GM23338 (cell line): ENCODE measurements at regions not wholly inside any gene's neighbourhood (a gene's known extent, or its start where the extent isn't known, plus 50 kb on each side); places are given as distances from the start of the nearest gene placed in this dataset.

Experiments used
- ATAC-seq: fragments of 200-7000 bp; cut with Tn5 transposase; 3 replicates; pipeline ENCODE4 v1.9.1; 2020
- DNase-seq: peaks from one replicate; pipeline ENCODE4 v3.0.0-alpha.2; 2015; ENCODE audit warnings: low spot score
- H2AFZ ChIP-seq: fragments of 200-600 bp; sonication (generic); 2 replicates; pipeline ENCODE4 v1.8.0; 2016; ENCODE audit warnings: antibody characterized with exemption, mild to moderate bottlenecking, moderate library complexity
- H3F3A ChIP-seq: fragments of 200-600 bp; sonication (generic); replicated peaks from 2 replicates; pipeline ENCODE4 v1.8.0; 2017; ENCODE audit warnings: antibody characterized with exemption, mixed run types, low read depth
- H3K27ac ChIP-seq: fragments of 200-600 bp; sonication (generic); 2 replicates; pipeline ENCODE4 v1.6.1; 2016; ENCODE audit warnings: low read depth
- H3K27me3 ChIP-seq: fragments of 200-600 bp; sonication (generic); 2 replicates; pipeline ENCODE4 v1.8.0; 2016; ENCODE audit warnings: mild to moderate bottlenecking, mixed run types, moderate library complexity; ENCODE audit not compliant: insufficient read depth
- H3K36me3 ChIP-seq: fragments of 200-600 bp; sonication (generic); 2 replicates; pipeline ENCODE4 v1.8.0; 2016; ENCODE audit warnings: mild to moderate bottlenecking; ENCODE audit not compliant: insufficient read depth
- H3K4me1 ChIP-seq: fragments of 200-600 bp; sonication (generic); 2 replicates; pipeline ENCODE4 v1.8.0; 2016; ENCODE audit warnings: mild to moderate bottlenecking, moderate library complexity; ENCODE audit not compliant: insufficient read depth
- H3K4me2 ChIP-seq: fragments of 200-600 bp; sonication (generic); 2 replicates; pipeline ENCODE4 v1.7.1; 2017; ENCODE audit warnings: mixed run types
- H3K4me3 ChIP-seq: fragments of 200-600 bp; sonication (generic); 2 replicates; pipeline ENCODE4 v1.6.1; 2016; ENCODE audit warnings: mixed run types
- H3K79me2 ChIP-seq: fragments of 200-600 bp; sonication (generic); replicated peaks from 2 replicates; pipeline ENCODE4 v1.8.0; 2017; ENCODE audit warnings: mild to moderate bottlenecking; ENCODE audit not compliant: insufficient read depth
- H3K9me2 ChIP-seq: fragments of 200-600 bp; sonication (generic); 2 replicates; pipeline ENCODE4 v1.8.0; 2017; ENCODE audit not compliant: insufficient read depth
- H4K20me1 ChIP-seq: fragments of 200-600 bp; sonication (generic); replicated peaks from 2 replicates; pipeline ENCODE4 v1.8.0; 2017; ENCODE audit warnings: mild to moderate bottlenecking; ENCODE audit not compliant: insufficient read depth
- H3K27ac Mint-ChIP-seq: 2 replicates; pipeline ENCODE4 v1.8.0; 2020; ENCODE audit warnings: inconsistent platforms, mild to moderate bottlenecking, moderate library complexity, mixed read lengths
- H3K27me3 Mint-ChIP-seq: 3 replicates; pipeline ENCODE4 v1.8.0; 2022; ENCODE audit warnings: low read depth, mild to moderate bottlenecking, moderate library complexity, mixed read lengths, inconsistent platforms; ENCODE audit not compliant: insufficient read depth, poor library complexity
- H3K36me3 Mint-ChIP-seq: 3 replicates; pipeline ENCODE4 v1.8.0; 2021; ENCODE audit warnings: low read depth, mild to moderate bottlenecking, inconsistent platforms, moderate library complexity, mixed read lengths
- H3K4me1 Mint-ChIP-seq: 3 replicates; pipeline ENCODE4 v1.8.0; 2020; ENCODE audit warnings: mild to moderate bottlenecking, inconsistent platforms, mixed read lengths
- H3K4me3 Mint-ChIP-seq: 3 replicates; pipeline ENCODE4 v1.8.0; 2021; ENCODE audit warnings: moderate library complexity, mild to moderate bottlenecking, inconsistent platforms, mixed read lengths
- H3K9me3 Mint-ChIP-seq: 3 replicates; pipeline ENCODE4 v1.8.0; 2020; ENCODE audit warnings: moderate library complexity, mild to moderate bottlenecking, inconsistent platforms, mixed read lengths
- CREB1 ChIP-seq: fragments of 250-450 bp; sonication (Bioruptor Pico); IDR thresholded peaks from 2 replicates; pipeline ENCODE4 v1.5.0; 2020; ENCODE audit warnings: low read depth, mild to moderate bottlenecking, moderate library complexity
- CTCF ChIP-seq, 2 experiments: fragments of 200-600 bp in 1 of 2; sonication (generic) in 1 of 2; conservative IDR thresholded peaks; 2 replicates each; pipeline versions ENCODE4 v1.5.1 to v1.6.1; 2016 to 2017; ENCODE audit warnings: antibody characterized with exemption in 2 of 2, low read depth in 2 of 2, mild to moderate bottlenecking in 2 of 2, moderate library complexity in 1 of 2
- ETS1 ChIP-seq: IDR thresholded peaks from 2 replicates; pipeline ENCODE4 v1.6.1; 2016; ENCODE audit warnings: antibody characterized with exemption
- EZH2 ChIP-seq: fragments of 200-600 bp; sonication (generic); IDR thresholded peaks from one replicate; pipeline ENCODE4 v1.8.0; 2017; ENCODE audit warnings: antibody characterized with exemption, mild to moderate bottlenecking, low read depth; ENCODE audit not compliant: unreplicated experiment
- EZH2phosphoT487 ChIP-seq: fragments of 200-600 bp; sonication (generic); IDR thresholded peaks from one replicate; pipeline ENCODE4 v1.8.1; 2018; ENCODE audit warnings: antibody characterized with exemption; ENCODE audit not compliant: unreplicated experiment
- JUNB ChIP-seq: IDR thresholded peaks from one replicate; pipeline ENCODE4 v1.6.1; 2016; ENCODE audit warnings: antibody characterized with exemption; ENCODE audit not compliant: unreplicated experiment
- NANOG ChIP-seq: IDR thresholded peaks from 2 replicates; pipeline ENCODE4 v1.6.1; 2016; ENCODE audit warnings: antibody characterized with exemption, borderline replicate concordance
- POLR2AphosphoS5 ChIP-seq: IDR thresholded peaks from 2 replicates; pipeline ENCODE4 v1.6.1; 2016; ENCODE audit warnings: antibody characterized with exemption, low read depth
- STAT1 ChIP-seq: IDR thresholded peaks from one replicate; pipeline ENCODE4 v1.6.1; 2016; ENCODE audit warnings: antibody characterized with exemption; ENCODE audit not compliant: unreplicated experiment
- ZNF114 ChIP-seq: fragments of 250-450 bp; sonication (Bioruptor Pico); IDR thresholded peaks from 2 replicates; pipeline ENCODE4 v1.5.0; 2020; ENCODE audit warnings: mild to moderate bottlenecking, moderate library complexity
- ZNF331 ChIP-seq: fragments of 250-450 bp; sonication (Bioruptor Pico); IDR thresholded peaks from 2 replicates; pipeline ENCODE4 v1.5.0; 2020; ENCODE audit warnings: low read depth, mild to moderate bottlenecking, moderate library complexity
- TF ChIP-seq, protein P1 (sequence below): IDR thresholded peaks from one replicate; pipeline ENCODE4 v1.6.1; 2018; ENCODE audit warnings: antibody characterized with exemption; ENCODE audit not compliant: unreplicated experiment
- TF ChIP-seq, protein P2 (sequence below): fragments of 250-450 bp; sonication (Bioruptor Pico); IDR thresholded peaks from 2 replicates; pipeline ENCODE4 v1.5.0; 2020; ENCODE audit warnings: mild to moderate bottlenecking, moderate library complexity

- Histone ChIP-seq H3K4me2 (no peak overlapping the region), H3K27ac (no peak overlapping the region), H3F3A (no peaks in the 10 kb centered on the region), H3K4me1 (no peaks in the 10 kb centered on the region), H3K9me2 (no peaks in the 10 kb centered on the region), H3K79me2 (no peaks in the 10 kb centered on the region), H3K27me3 (no peaks in the 10 kb centered on the region), H3K4me3 (no peak overlapping the region), H2AFZ (no peak overlapping the region), H4K20me1 (no peaks in the 10 kb centered on the region), H3K36me3 (no peaks in the 10 kb centered on the region)
- DNase-seq (no peak), ATAC-seq (no peak)
- no peak overlapping the region for H3K4me3 Mint-ChIP-seq
- no peaks in the 10 kb centered on the region for H3K9me3 Mint-ChIP-seq
- no peaks in the 10 kb centered on the region for H3K36me3 Mint-ChIP-seq
- peaks cover 8% of the 10 kb centered on the region for H3K4me1 Mint-ChIP-seq
- no peaks in the 10 kb centered on the region for H3K27me3 Mint-ChIP-seq
- TF ChIP-seq NANOG: no peak
- no peak for TF ChIP-seq STAT1
- TF ChIP-seq, protein P1, sequence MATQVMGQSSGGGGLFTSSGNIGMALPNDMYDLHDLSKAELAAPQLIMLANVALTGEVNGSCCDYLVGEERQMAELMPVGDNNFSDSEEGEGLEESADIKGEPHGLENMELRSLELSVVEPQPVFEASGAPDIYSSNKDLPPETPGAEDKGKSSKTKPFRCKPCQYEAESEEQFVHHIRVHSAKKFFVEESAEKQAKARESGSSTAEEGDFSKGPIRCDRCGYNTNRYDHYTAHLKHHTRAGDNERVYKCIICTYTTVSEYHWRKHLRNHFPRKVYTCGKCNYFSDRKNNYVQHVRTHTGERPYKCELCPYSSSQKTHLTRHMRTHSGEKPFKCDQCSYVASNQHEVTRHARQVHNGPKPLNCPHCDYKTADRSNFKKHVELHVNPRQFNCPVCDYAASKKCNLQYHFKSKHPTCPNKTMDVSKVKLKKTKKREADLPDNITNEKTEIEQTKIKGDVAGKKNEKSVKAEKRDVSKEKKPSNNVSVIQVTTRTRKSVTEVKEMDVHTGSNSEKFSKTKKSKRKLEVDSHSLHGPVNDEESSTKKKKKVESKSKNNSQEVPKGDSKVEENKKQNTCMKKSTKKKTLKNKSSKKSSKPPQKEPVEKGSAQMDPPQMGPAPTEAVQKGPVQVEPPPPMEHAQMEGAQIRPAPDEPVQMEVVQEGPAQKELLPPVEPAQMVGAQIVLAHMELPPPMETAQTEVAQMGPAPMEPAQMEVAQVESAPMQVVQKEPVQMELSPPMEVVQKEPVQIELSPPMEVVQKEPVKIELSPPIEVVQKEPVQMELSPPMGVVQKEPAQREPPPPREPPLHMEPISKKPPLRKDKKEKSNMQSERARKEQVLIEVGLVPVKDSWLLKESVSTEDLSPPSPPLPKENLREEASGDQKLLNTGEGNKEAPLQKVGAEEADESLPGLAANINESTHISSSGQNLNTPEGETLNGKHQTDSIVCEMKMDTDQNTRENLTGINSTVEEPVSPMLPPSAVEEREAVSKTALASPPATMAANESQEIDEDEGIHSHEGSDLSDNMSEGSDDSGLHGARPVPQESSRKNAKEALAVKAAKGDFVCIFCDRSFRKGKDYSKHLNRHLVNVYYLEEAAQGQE: no peak
- TF ChIP-seq CREB1: no peak
- TF ChIP-seq CTCF (conservative IDR thresholded peaks at IDR 0.05; ENCODE audit: low read depth in 2 of 2): no peak
- TF ChIP-seq, protein P2, sequence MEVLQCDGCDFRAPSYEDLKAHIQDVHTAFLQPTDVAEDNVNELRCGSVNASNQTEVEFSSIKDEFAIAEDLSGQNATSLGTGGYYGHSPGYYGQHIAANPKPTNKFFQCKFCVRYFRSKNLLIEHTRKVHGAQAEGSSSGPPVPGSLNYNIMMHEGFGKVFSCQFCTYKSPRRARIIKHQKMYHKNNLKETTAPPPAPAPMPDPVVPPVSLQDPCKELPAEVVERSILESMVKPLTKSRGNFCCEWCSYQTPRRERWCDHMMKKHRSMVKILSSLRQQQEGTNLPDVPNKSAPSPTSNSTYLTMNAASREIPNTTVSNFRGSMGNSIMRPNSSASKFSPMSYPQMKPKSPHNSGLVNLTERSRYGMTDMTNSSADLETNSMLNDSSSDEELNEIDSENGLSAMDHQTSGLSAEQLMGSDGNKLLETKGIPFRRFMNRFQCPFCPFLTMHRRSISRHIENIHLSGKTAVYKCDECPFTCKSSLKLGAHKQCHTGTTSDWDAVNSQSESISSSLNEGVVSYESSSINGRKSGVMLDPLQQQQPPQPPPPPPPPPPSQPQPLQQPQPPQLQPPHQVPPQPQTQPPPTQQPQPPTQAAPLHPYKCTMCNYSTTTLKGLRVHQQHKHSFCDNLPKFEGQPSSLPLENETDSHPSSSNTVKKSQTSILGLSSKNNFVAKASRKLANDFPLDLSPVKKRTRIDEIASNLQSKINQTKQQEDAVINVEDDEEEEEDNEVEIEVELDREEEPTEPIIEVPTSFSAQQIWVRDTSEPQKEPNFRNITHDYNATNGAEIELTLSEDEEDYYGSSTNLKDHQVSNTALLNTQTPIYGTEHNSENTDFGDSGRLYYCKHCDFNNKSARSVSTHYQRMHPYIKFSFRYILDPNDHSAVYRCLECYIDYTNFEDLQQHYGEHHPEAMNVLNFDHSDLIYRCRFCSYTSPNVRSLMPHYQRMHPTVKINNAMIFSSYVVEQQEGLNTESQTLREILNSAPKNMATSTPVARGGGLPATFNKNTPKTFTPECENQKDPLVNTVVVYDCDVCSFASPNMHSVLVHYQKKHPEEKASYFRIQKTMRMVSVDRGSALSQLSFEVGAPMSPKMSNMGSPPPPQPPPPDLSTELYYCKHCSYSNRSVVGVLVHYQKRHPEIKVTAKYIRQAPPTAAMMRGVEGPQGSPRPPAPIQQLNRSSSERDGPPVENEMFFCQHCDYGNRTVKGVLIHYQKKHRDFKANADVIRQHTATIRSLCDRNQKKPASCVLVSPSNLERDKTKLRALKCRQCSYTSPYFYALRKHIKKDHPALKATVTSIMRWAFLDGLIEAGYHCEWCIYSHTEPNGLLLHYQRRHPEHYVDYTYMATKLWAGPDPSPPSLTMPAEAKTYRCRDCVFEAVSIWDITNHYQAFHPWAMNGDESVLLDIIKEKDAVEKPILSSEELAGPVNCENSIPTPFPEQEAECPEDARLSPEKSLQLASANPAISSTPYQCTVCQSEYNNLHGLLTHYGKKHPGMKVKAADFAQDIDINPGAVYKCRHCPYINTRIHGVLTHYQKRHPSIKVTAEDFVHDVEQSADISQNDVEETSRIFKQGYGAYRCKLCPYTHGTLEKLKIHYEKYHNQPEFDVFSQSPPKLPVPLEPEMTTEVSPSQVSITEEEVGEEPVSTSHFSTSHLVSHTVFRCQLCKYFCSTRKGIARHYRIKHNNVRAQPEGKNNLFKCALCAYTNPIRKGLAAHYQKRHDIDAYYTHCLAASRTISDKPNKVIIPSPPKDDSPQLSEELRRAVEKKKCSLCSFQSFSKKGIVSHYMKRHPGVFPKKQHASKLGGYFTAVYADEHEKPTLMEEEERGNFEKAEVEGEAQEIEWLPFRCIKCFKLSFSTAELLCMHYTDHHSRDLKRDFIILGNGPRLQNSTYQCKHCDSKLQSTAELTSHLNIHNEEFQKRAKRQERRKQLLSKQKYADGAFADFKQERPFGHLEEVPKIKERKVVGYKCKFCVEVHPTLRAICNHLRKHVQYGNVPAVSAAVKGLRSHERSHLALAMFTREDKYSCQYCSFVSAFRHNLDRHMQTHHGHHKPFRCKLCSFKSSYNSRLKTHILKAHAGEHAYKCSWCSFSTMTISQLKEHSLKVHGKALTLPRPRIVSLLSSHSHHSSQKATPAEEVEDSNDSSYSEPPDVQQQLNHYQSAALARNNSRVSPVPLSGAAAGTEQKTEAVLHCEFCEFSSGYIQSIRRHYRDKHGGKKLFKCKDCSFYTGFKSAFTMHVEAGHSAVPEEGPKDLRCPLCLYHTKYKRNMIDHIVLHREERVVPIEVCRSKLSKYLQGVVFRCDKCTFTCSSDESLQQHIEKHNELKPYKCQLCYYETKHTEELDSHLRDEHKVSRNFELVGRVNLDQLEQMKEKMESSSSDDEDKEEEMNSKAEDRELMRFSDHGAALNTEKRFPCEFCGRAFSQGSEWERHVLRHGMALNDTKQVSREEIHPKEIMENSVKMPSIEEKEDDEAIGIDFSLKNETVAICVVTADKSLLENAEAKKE (CRISPR knock-in tag): no peak
- TF ChIP-seq EZH2: no peak
- TF ChIP-seq ZNF331 (CRISPR knock-in tag): no peak
- no peak for TF ChIP-seq POLR2AphosphoS5
- TF ChIP-seq EZH2phosphoT487: no peak
- no peak for TF ChIP-seq ETS1
- no peak for TF ChIP-seq ZNF114 (CRISPR knock-in tag)
- no peak for TF ChIP-seq JUNB
- H3K27ac Mint-ChIP-seq: no peak overlapping the region
Observed at GRCh38 chr4:141919649-141920048, 283.3 kb downstream of the IL15 start.
